ENCODE measurements at regions not wholly inside any gene's neighbourhood (a gene's known extent, or its start where the extent isn't known, plus 50 kb on each side); places are given as distances from the start of the nearest gene placed in this dataset.
A peak's percentile ranks its signal among the peaks of the same experiment; 100 is the strongest.

DNA sequence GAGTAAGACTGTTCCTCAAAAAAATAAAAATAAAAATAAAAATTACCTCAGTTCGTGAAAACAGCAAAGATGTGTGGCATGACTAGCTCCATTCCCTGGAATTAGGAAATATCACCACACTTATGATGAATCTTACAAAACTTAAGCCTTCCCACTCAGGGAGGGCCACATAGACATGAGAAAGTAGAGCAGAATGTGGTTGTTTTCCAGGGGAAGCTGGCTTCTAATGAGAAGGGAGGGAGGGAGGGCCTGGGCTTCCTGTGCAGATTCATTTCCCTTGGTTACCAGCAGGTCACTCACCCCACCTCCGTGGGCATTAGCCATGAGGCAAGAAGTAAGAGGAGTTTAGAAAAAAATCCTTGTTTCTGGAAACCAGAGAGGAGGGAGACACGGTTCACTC is 95.9 kb upstream of the RMDN2 start:
- CTCF ChIA-PET = interaction anchor here (1.2 to 15.3 kb wide), 5 partner anchors 11 to 433 kb away, joined by 5 to 433 read pairs (median 32); no protein-coding TSS in a partner anchor
- POLR2A ChIA-PET = no interaction called here
- no peak for FAIRE-seq

GRCh38 chr2:37829616-37830395 is 95.3 kb upstream of the RMDN2 start:
- H3K27ac ChIP-seq = peak overlapping the region; percentile 1 to 27; a peak in 4 of 6 replicates
- no peak overlapping the region for H3K4me2 ChIP-seq
- TF ChIP-seq GATA3 (IDR thresholded peaks at IDR 0.05; ENCODE audit: borderline replicate concordance) (no peak), HMGXB4 (CRISPR knock-in tag; IDR thresholded peaks at IDR 0.05; ENCODE audit: borderline replicate concordance) (no peak), HDAC2 (IDR thresholded peaks at IDR 0.05) (no peak), RAD21 (conservative IDR thresholded peaks at IDR 0.05 in 1 of 2, IDR thresholded peaks at IDR 0.05 in 1 of 2) (no peak), ATOH8 (CRISPR knock-in tag; IDR thresholded peaks at IDR 0.05; ENCODE audit: low read depth) (no peak), ZNF302 (CRISPR knock-in tag; IDR thresholded peaks at IDR 0.05) (no peak), SREBF2 (IDR thresholded peaks at IDR 0.05) (no peak), CHD2 (IDR thresholded peaks at IDR 0.05; ENCODE audit: low read length, partially characterized antibody) (no peak), POLR2A (IDR thresholded peaks at IDR 0.05; ENCODE audit: low read length) (no peak), NR3C1 (IDR thresholded peaks at IDR 0.05) (no peak), JUN (IDR thresholded peaks at IDR 0.05) (no peak), TFCP2L1 (CRISPR knock-in tag; IDR thresholded peaks at IDR 0.05) (no peak), KDM1A (IDR thresholded peaks at IDR 0.05; ENCODE audit: low read depth) (no peak), CBX2 (IDR thresholded peaks at IDR 0.05; ENCODE audit: borderline replicate concordance, low read depth) (no peak), HOXB13 (CRISPR knock-in tag; IDR thresholded peaks at IDR 0.05; ENCODE audit: low read depth) (no peak), ZC3H11A (IDR thresholded peaks at IDR 0.05) (no peak)
- FAIRE-seq = no peak
- POLR2A ChIA-PET = no interaction called here
- no peak for ATAC-seq
- H3K4me3 ChIP-seq = no peak overlapping the region
- 62% methylated on average over 6 of the region's 6 CpGs for WGBS (ENCODE audit: missing lambda C conversion rate)
- peaks cover 24% of the 10 kb centered on the region for H3K4me1 ChIP-seq
- CTCF ChIA-PET = interaction anchor here (3.9 to 15.3 kb wide), 4 partner anchors 12 to 432 kb away, joined by 18 to 433 read pairs (median 102); no protein-coding TSS in a partner anchor
- no peak for DNase-seq (ENCODE audit: low read depth in 1 of 2, low spot score in 1 of 2)
- H3K9me3 ChIP-seq = no peaks in the 10 kb centered on the region

More for the DNA sequence above, 95.9 kb upstream of the RMDN2 start:
- no peak for TF ChIP-seq CEBPB (IDR thresholded peaks at IDR 0.05)
- no peak for TF ChIP-seq EHMT2 (IDR thresholded peaks at IDR 0.05; ENCODE audit: low read depth)
- no peak for TF ChIP-seq HDAC2 (IDR thresholded peaks at IDR 0.05)
- Histone ChIP-seq H3K4me2 (no peak overlapping the region), H3K4me1 (peaks cover 24% of the 10 kb centered on the region), H3K4me3 (no peak overlapping the region), H3K9me3 (no peaks in the 10 kb centered on the region), H3K27ac (peak overlapping the region; percentile 1 to 27; a peak in 4 of 6 replicates)
- no peak for ATAC-seq
- no peak for DNase-seq (ENCODE audit: low read depth in 1 of 2, low spot score in 1 of 2)
- 57% methylated on average over 3 of the region's 3 CpGs for WGBS (ENCODE audit: missing lambda C conversion rate)

DNA sequence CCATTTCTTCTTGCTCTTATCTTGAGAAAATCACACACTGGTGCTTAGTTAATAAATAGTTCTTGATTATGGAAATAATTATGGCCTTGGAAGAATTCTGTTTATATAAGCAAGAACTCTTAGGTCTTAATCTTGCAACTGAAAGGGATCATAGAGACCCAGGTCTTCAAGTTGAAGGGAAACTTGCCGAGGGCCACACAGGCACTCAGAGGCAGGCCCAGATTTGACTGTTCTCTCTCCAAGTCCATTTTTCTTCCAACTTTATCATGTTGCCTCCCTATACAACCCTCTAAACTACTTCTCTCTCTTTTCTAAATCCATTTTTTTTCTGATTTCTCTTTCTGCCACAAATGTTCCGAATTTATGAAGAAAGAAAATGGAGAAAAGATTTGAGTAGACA is 94.5 kb upstream of the RMDN2 start:
- ChIA-PET POLR2A (no interaction called here), CTCF (interaction anchor here (3.1 to 15.3 kb wide), 6 partner anchors 8 to 433 kb away, joined by 12 to 433 read pairs (median 44); partner anchors contain the start of gene CDC42EP3)
- Histone ChIP-seq H3K4me2 (no peak overlapping the region), H3K4me3 (no peak overlapping the region), H3K4me1 (peaks cover 24% of the 10 kb centered on the region), H3K27ac (peak overlapping the region; percentile 43 to 59; a peak in 4 of 6 replicates), H3K9me3 (no peaks in the 10 kb centered on the region)
- no peak for ATAC-seq
- DNase-seq (ENCODE audit: low read depth in 1 of 2, low spot score in 1 of 2) = no peak
- no peak for FAIRE-seq
- 91% methylated on average over 2 of the region's 2 CpGs for WGBS (ENCODE audit: missing lambda C conversion rate)
- TF ChIP-seq E2F6 (IDR thresholded peaks at IDR 0.05; ENCODE audit: borderline replicate concordance, low read depth) (no peak), MAZ (IDR thresholded peaks at IDR 0.05; ENCODE audit: borderline replicate concordance, low read depth, low read length) (no peak), ESRRA (IDR thresholded peaks at IDR 0.05; ENCODE audit: borderline replicate concordance, low read length) (no peak), JUNB (IDR thresholded peaks at IDR 0.05) (no peak), ATOH8 (CRISPR knock-in tag; IDR thresholded peaks at IDR 0.05; ENCODE audit: low read depth) (no peak), EP300 (IDR thresholded peaks at IDR 0.05) (no peak), CBX8 (IDR thresholded peaks at IDR 0.05) (no peak), SMC3 (IDR thresholded peaks at IDR 0.05) (no peak), CTCF (IDR thresholded peaks at IDR 0.05) (no peak), NR3C1 (IDR thresholded peaks at IDR 0.05) (no peak), CHD4 (IDR thresholded peaks at IDR 0.05; ENCODE audit: borderline replicate concordance) (no peak), CEBPB (IDR thresholded peaks at IDR 0.05) (no peak)
- TF ChIP-seq, protein P1, sequence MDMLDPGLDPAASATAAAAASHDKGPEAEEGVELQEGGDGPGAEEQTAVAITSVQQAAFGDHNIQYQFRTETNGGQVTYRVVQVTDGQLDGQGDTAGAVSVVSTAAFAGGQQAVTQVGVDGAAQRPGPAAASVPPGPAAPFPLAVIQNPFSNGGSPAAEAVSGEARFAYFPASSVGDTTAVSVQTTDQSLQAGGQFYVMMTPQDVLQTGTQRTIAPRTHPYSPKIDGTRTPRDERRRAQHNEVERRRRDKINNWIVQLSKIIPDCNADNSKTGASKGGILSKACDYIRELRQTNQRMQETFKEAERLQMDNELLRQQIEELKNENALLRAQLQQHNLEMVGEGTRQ (IDR thresholded peaks at IDR 0.05) = no peak

All from A549 (cell line).